ENCODE measurements at regions not wholly inside any gene's neighbourhood (a gene's known extent, or its start where the extent isn't known, plus 50 kb on each side); places are given as distances from the start of the nearest gene placed in this dataset.
"Not testable (repeated sequence)": the region's sequence is repeated elsewhere in the genome, so short reads cannot be mapped to it uniquely, and the experiment has no call there.

DNA sequence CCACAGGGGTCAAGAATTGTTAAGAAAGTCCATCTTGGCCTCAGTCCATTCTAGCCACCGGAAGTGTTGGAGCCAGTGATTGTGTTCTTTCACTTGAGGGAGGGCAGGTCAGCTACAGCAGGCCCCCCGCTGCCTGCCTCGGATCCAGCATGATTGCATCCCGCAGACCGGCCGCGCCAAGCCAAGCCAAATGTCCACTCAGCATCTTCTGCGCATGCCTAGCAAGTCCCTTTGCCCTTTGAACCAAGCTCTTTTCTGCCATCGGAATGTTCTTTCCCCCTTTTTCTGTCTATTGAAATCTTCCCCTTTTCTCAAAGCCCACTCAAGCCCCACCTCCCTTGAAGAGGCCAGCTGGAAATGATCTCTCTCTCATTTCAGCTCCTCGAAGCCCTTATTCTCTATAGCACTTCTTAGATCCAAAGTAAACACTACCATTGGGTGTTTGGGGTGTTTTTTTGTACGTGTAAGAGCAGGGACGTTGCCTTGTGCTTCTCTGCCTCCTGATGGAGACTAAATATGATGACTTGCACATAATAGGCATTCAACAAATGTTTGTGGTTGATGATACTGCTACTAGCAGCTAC is 147.8 kb upstream of the BCOR start:
- DNase-seq (ENCODE audit: low read depth in 2 of 2), result no peak

- no peak for DNase-seq (ENCODE audit: low read depth in 2 of 2)
These were observed 147.2 kb upstream of the BCOR start for GRCh38 chrX:40244980-40245379.

DNA sequence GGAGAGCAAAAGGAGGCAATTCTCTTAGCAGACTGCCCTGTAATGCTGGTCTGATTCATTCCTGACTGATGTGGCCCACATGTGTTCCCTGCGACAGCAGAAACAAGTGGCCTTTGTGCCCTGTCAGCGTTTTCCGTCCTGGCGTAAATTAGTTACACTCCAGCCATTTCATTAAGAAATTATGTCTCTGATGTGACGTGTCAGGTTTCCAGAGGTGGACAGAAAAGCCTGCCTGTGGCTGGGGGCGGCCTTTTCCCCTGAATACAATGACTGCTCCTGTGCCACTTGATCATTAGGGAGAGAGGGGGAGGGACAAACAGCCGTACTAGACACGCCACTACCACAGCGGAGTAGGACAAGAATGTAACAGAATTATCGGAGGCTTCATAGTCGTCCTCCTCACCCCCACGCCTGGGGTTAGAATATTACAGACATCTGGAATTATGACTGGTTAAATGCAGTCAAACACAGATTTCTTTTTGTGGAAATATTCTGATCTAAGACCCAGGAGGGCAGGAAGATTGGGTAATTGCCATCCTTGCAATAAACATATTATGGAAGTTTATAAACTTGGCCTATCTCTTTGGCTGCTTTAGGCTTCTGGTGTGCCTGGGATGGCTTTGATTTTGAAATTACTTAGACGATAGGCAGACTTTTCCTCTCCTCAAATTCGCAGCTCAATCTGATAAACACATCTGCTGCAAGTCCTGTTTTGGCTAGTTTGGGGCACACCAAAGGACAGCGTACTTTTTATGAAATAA is 146.2 kb upstream of the BCOR start:
- DNase-seq (ENCODE audit: low read depth in 2 of 2), result no peak

DNA sequence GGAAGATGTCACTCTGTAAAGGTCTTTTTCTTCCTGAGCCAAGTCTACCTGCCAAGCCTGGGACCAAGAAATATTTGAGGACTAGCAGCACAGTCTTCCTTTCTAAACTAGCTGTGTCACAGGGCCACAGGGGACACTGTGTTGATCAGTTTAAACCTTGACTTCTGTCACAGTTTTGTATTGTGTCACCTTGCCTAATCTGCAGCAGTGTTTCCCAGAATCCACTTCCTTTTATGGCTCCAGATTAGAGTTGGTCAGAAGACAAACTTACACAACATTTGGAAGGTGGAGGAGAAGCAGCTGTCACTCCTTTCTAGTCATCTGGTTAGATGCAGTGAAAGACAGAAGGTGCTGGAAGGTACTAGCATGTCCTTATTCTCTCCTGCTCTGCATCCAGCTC is 143.1 kb upstream of the BCOR start:
- no peak for DNase-seq (ENCODE audit: low read depth in 2 of 2)

- DNase-seq (ENCODE audit: low read depth in 2 of 2), result no peak
These were observed 140.0 kb upstream of the BCOR start for GRCh38 chrX:40237731-40238178.

- no peak for DNase-seq (ENCODE audit: low read depth in 2 of 2)
These were observed 132.9 kb upstream of the BCOR start for GRCh38 chrX:40230646-40231045.

DNA sequence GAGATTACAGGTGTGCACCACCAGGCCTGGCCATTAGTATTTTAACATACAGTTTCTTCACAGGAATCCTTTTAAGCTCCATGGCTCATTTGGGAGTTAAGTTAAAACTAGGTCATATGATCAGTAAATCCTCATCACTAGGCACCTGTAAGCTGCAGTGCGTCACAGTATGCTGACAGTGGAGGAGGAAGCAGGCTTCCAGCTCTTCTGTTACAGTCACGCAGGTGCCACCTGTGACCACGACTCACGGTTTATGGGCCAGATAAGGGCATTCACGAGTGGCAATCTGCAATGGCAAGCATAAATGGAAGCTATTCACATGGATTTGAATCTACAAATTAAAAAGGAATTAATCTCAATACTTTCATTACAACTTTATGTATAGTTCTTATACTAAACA is 129.4 kb upstream of the BCOR start:
- DNase-seq (ENCODE audit: low read depth in 2 of 2), result no peak

- DNase-seq (ENCODE audit: low read depth in 2 of 2), result no peak
These were observed 126.9 kb upstream of the BCOR start for GRCh38 chrX:40224658-40225057.

DNA sequence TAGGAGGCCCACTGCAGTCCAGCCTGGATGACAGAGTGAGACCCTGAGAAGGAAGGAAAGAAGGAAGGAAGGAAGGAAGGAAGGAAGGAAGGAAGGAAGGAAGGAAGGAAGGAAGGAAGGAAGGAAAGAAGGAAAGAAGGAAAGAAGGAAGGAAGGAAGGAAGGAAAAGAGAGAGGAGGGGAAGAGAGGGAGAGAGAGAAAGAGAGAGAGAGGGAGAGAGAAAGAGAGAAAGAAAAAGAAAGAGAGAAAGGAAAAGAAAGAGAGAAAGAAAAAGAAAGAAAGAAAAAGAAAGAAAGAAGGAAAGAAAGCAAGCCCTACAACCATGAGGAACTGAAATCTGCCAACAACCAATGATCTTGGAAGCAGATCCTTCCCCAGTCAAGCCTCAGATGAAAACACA is 124.9 kb upstream of the BCOR start:
- DNase-seq (ENCODE audit: low read depth in 2 of 2), result not testable (repeated sequence)

DNA sequence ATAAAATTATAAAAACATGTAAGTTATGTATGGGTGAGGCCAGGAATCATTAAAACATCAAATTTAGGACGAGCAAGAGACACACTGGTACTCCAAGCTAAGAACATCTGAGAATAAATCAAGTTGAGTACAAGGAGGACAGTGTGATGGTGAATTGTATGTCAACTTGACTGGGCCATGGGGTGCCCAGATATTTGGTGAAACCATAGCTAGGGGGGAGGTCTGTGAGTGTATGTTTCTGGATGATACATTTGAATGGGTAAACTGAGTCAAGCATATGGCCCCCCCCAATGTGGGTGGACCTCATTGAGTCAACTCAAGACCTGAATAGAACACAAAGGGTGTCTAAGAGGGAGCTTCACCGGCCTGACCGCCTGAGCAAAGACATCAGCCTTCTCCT is 115.3 kb upstream of the BCOR start:
- DNase-seq (ENCODE audit: low read depth in 2 of 2), result no peak

DNA sequence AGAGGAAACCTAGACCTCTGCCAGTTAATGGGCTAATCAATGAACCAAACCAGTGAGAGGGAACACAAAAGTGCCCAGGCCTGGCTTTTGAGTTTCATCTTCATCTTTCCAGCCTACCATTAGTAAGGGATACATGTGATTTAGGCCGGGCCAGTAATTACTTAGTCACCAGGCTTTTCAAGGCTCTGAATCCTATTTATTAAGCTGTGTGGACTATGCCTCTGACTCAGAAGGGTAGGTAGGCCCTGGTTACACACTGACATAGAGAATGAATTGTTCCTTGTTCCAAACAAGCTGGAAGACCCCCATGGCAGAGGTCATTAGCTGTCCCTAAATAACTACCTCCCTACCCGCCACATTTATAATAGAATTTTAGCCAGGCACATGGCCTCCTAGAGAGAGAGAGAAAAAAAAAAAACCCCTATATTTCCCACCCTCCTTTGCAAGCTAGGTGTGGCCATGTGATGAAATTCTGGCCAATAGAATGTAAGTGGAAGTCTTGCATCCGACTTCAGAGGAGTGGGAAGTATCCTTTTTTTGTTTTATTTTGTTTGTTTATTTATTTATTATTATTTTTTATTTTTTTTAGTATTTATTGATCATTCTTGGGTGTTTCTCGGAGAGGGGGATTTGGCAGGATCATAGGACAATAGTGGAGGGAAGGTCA is 112.3 kb upstream of the BCOR start:
- no peak for DNase-seq (ENCODE audit: low read depth in 2 of 2)

GRCh38 chrX:40207626-40208025 is 109.9 kb upstream of the BCOR start:
- peak; percentile 3 to 8 for DNase-seq (ENCODE audit: low read depth in 2 of 2)

DNA sequence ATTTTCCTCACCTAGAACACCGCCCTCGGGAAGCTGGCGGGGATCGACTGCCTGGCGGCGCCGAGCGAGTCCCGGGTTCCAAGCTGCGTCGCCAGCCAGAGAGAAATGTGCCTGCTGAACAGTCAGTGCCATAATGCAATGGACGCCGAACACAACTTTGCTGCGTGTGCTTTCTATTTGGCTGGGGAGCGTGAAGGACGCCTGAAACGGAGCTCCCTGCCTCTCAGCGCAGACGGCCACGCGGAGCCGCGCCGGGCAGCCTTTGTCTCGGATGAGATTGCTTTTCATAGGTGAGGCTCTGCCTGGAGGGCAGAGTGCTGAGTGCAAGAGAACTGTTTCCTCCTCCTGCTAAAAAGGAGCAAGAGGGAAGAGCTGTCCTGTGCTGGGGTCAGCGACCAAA is 107.7 kb upstream of the BCOR start:
- DNase-seq (ENCODE audit: low read depth in 2 of 2), result no peak

- DNase-seq (ENCODE audit: low read depth in 2 of 2), result no peak
These were observed 104.7 kb upstream of the BCOR start for GRCh38 chrX:40202456-40202855.

GRCh38 chrX:40201329-40201885 is 103.6 kb upstream of the BCOR start:
- no peak for DNase-seq (ENCODE audit: low read depth in 2 of 2)

DNA sequence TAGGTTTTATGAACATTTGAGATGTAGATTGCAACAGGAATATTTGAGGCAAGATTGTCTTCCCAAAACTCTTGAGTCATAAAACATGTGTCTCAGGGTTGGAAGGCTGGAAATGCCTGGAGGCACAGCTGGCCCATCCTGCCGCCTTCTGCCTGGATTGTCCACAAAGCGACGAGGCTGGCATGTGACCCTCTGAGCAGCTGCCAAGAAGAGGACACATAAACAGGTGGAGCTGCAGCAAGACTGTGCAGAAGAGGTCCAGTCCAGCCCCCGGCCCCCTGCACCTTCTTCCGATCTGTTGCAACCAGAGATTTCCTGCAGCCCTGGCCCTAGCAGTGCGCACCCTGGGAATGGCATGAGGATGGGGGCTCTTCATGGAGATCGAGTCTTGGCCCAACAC is 101.9 kb upstream of the BCOR start:
- no peak for DNase-seq (ENCODE audit: low read depth in 2 of 2)

DNA sequence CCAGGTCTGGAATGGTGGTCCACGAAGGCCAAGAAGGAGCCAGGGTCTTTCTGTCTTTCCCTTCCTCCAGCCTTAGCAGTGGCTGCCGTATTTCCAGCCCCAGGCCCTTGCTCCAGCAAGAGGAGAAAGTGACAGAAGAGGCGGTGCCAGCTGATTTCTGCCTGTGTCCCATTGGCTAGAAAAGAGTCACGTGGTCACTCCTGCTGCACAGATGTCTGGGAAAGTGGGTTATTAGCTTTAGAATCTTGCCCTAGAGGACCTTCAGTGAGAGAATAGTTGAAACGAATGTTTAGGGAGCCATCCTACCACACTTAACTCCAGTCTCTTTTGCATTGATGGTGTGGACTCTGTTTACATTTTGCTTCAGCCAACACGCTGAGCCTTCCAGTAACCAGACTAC is 99.3 kb upstream of the BCOR start:
- DNase-seq (ENCODE audit: low read depth in 2 of 2), result no peak

DNA sequence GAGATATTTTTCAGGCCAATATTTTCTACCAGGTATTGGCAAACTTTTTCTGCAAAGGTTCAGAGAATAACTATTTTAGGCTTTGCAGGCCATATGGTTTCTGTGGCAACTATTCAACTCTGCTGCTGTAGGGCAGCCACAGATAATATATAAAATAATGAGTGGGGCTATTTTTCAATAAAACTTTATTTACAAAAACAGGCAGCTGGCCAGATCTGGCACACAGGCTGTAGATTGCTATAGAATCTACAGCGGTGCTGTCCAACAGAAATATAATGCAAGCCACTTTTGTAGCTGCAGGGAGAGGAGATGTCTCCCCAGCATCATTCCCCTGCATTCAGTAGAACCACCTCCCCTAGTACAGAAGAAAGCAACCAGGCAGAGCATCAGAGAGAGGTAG is 97.6 kb upstream of the BCOR start:
- no peak for DNase-seq (ENCODE audit: low read depth in 2 of 2)

DNA sequence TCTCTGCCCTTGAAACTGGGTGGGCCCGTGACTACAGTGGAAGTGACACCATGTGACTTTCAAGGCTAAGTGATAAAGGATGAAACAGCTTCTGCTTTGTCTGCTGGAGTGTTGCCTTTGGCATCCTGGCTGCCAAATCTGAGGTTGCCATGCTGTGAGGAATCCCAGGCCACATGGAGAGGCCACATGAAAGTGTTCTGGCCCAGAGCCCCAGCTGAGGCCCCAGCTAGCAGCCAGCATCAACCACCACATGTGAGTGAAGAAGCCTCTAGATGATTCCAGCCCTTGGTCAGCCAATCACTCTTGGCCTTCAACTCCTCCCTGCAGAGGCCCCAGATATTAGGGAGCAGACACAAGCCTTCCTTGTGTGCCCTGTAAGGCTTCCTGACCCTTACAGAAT is 94.4 kb upstream of the BCOR start:
- DNase-seq (ENCODE audit: low read depth in 2 of 2), result no peak

DNA sequence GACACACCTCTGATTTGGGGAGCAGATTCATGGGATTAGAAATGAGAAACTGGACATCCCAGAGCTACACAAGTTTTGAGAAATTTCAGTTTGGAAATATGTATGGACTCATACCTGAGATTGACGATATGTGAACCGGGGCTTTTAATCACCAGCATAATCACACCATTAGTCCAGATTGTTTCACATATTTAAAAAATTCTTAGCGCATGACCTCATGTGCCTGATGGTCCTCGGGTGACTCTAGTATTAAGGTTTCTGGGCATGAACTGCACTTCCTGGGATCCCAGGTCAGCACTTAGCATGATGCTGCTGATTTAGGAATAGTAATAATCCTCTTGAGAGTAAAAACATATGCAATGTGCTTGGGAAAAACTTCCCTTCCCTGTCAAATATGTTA is 91.9 kb upstream of the BCOR start:
- no peak for DNase-seq (ENCODE audit: low read depth in 2 of 2)

DNA sequence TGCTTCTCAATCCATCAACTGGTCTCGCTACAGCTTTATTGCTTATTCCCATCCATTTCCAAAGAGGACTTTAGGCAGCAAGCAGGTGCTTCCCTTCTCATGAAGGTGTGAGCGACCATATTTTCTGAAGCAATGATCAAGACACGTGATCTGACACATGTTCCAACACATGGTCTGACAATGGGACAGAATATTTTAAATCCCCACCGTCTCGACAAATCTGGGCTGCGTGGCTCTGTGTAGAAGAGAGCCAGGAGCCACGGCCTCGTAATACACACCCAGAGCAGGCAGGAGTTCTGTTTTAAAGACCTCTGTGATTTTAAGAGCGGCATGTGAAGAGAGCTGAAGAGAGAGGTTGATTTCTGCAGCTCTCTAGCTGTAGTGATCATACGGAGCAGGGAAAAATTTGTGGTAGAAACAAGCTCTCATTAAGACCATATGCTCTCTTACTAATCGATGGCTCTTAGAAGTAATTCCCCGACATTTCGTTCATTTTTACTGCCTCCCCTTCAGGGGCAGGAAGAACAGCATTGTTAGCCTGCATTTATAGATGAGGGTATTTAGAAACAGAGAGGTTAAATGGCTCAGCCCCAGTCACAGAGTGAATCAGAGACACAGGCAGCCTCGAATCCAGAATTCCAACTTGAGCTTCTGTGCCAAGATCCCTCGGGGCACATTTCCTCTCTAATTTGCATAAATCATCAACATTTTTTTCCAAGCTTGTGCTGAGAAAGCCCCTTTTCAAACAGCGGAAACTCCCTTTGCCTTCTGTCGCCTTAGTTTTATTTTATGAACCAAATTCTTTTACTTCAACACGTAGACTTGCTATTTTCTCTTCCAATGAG is 91.0 kb upstream of the BCOR start:
- no peak for DNase-seq (ENCODE audit: low read depth in 2 of 2)

DNA sequence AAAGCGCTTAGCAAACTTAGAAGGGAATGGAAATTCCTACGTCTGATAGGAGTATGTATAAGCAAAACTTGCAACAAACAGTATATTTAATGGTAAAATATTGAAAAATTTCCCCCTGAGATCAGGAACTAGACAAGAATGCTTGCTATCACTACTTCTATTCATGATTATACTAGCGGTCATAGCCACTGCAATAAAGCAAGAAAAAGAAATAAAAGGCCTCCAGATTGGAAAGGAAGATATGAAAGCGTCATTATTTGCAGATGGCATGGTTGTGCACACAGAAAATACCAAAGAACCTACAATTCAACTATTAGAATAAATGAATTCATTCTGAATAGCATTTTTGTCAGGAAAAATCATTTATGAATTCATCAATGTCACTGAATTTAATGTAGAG is 87.2 kb upstream of the BCOR start:
- no peak for DNase-seq (ENCODE audit: low read depth in 2 of 2)

All from stimulated activated CD4-positive, alpha-beta T cell treated with anti-CD3 and anti-CD28 coated beads, Interleukin-1b, Interleukin-23, amount 100 ng/mL, for 4 hours (primary cell).